Astrocyte (in vitro differentiated cells and primary cell): ENCODE measurements at regions not wholly inside any gene's neighbourhood (a gene's known extent, or its start where the extent isn't known, plus 50 kb on each side); places are given as distances from the start of the nearest gene placed in this dataset.

ENCODE experiments used
- CTCF ChIP-seq: IDR thresholded peaks from 2 replicates; pipeline ENCODE4 v1.5.1; 2011; ENCODE audit warnings: low read depth, mild to moderate bottlenecking, inconsistent platforms, low read length, moderate library complexity; ENCODE audit not compliant: insufficient read depth
- EZH2 ChIP-seq: IDR thresholded peaks from 2 replicates; pipeline ENCODE4 v1.6.1; 2012; ENCODE audit warnings: mild to moderate bottlenecking, low read length, inconsistent platforms; ENCODE audit not compliant: insufficient read depth

DNA sequence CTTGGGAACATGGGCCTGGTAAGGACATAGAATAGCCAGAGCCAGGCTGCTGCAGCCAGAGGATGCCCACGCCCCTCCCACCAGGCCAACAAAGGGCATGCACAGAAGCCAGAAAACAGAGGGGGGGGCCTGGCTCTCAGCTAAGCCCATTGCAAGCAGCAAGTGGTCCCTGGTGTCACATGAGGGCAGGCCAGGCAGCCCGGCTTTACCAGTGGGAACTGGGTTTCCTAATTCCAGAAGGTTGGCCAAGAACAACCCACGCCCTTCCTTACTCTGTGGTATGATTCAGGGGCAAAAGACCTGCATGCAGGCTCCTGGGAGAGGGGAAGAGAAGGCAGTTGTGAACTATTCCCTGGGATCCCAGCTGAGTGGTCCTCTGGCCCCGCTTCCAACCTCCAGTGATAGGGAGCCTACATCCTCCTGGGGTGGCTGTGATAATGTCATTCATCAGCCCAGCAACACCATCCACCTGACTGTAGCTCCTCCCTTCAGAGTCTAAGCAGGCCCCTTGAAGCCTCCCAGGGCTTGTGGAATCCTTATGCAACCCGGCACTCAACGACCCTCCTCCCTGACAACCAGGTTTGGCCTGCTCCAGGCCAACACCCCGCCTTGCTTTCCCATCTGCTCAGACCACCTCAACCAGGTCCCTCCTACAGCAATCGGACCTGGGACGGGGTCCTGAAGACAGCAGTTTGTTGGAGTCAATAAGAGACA is 62.1 kb upstream of the LMO1 start:
- TF ChIP-seq CTCF (no peak), EZH2 (no peak)
